Glutamatergic neuron (in vitro differentiated cells): ENCODE measurements at regions not wholly inside any gene's neighbourhood (a gene's known extent, or its start where the extent isn't known, plus 50 kb on each side); places are given as distances from the start of the nearest gene placed in this dataset.

Experiments
- DNase-seq: peaks from one replicate; pipeline ENCODE4 v3.0.0; 2022
- H3K27ac Mint-ChIP-seq: one replicate; pipeline ENCODE4 v1.8.0; 2020; ENCODE audit warnings: mild to moderate bottlenecking, mixed read lengths, inconsistent platforms; ENCODE audit not compliant: unreplicated experiment
- H3K27me3 Mint-ChIP-seq: one replicate; pipeline ENCODE4 v1.8.0; 2020; ENCODE audit warnings: mild to moderate bottlenecking, moderate library complexity, mixed read lengths, inconsistent platforms; ENCODE audit not compliant: unreplicated experiment
- H3K36me3 Mint-ChIP-seq: one replicate; pipeline ENCODE4 v1.8.0; 2020; ENCODE audit warnings: mild to moderate bottlenecking, mixed read lengths, inconsistent platforms; ENCODE audit not compliant: unreplicated experiment
- H3K4me1 Mint-ChIP-seq: one replicate; pipeline ENCODE4 v1.8.0; 2020; ENCODE audit warnings: mild to moderate bottlenecking, low read depth, mixed read lengths, inconsistent platforms; ENCODE audit not compliant: unreplicated experiment
- H3K4me3 Mint-ChIP-seq: one replicate; pipeline ENCODE4 v1.8.0; 2020; ENCODE audit warnings: mild to moderate bottlenecking, mixed read lengths, inconsistent platforms; ENCODE audit not compliant: unreplicated experiment
- H3K9me3 Mint-ChIP-seq: one replicate; pipeline ENCODE4 v1.8.0; 2020; ENCODE audit warnings: mild to moderate bottlenecking, moderate library complexity, mixed read lengths, inconsistent platforms; ENCODE audit not compliant: unreplicated experiment
- TF ChIP-seq, protein P1 (sequence below): fragments of 200-600 bp; sonication (generic); IDR thresholded peaks from one replicate; pipeline ENCODE4 v1.5.0; 2021; ENCODE audit not compliant: partially characterized antibody, unreplicated experiment

GRCh38 chrX:125758819-125759218, 407.3 kb downstream of the DCAF12L2 start:
- H3K27me3 Mint-ChIP-seq: peaks cover 1% of the 10 kb centered on the region

GRCh38 chrX:125762954-125763353, 403.1 kb downstream of the DCAF12L2 start:
- Mint-ChIP-seq H3K27ac (no peak overlapping the region), H3K4me1 (no peaks in the 10 kb centered on the region), H3K4me3 (no peak overlapping the region), H3K36me3 (no peaks in the 10 kb centered on the region), H3K9me3 (peaks cover 5% of the 10 kb centered on the region), H3K27me3 (peaks cover 1% of the 10 kb centered on the region)
- DNase-seq: no peak
- TF ChIP-seq, protein P1, sequence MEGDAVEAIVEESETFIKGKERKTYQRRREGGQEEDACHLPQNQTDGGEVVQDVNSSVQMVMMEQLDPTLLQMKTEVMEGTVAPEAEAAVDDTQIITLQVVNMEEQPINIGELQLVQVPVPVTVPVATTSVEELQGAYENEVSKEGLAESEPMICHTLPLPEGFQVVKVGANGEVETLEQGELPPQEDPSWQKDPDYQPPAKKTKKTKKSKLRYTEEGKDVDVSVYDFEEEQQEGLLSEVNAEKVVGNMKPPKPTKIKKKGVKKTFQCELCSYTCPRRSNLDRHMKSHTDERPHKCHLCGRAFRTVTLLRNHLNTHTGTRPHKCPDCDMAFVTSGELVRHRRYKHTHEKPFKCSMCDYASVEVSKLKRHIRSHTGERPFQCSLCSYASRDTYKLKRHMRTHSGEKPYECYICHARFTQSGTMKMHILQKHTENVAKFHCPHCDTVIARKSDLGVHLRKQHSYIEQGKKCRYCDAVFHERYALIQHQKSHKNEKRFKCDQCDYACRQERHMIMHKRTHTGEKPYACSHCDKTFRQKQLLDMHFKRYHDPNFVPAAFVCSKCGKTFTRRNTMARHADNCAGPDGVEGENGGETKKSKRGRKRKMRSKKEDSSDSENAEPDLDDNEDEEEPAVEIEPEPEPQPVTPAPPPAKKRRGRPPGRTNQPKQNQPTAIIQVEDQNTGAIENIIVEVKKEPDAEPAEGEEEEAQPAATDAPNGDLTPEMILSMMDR: no peak

More at GRCh38 chrX:125758819-125759218, 407.3 kb downstream of the DCAF12L2 start:
- Mint-ChIP-seq H3K36me3 (no peaks in the 10 kb centered on the region), H3K9me3 (peaks cover 2% of the 10 kb centered on the region), H3K4me1 (no peaks in the 10 kb centered on the region), H3K4me3 (no peak overlapping the region), H3K27ac (no peak overlapping the region)
- TF ChIP-seq, protein P1: no peak
- no peak for DNase-seq

DNA sequence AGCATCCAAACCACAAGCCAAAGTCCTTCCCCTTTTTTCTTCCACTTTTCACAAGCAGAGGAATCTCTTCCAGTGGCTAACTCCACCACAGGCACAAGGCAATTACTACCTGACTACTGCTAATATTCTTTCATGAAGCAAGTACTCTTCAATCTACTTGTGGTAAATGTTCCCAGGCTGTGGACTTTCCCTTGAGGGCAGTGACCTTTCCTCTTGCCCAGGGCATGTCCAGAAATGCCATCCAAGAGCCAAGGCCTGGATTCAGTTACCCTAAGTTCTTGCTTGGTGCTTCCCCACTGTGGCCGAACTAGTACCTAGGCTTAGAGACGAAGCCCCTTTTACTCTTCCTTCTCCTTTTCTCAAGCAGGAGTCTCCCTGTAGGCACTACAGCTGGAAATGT, 400.7 kb downstream of the DCAF12L2 start:
- Mint-ChIP-seq H3K27ac (no peak overlapping the region), H3K27me3 (no peaks in the 10 kb centered on the region), H3K36me3 (no peaks in the 10 kb centered on the region), H3K4me3 (no peak overlapping the region), H3K9me3 (peaks cover 5% of the 10 kb centered on the region), H3K4me1 (no peaks in the 10 kb centered on the region)
- TF ChIP-seq, protein P1: no peak
- DNase-seq: no peak

GRCh38 chrX:125769628-125770027, 396.5 kb downstream of the DCAF12L2 start:
- no peaks in the 10 kb centered on the region for H3K4me1 Mint-ChIP-seq
- peaks cover 3% of the 10 kb centered on the region for H3K9me3 Mint-ChIP-seq
- no peak overlapping the region for H3K4me3 Mint-ChIP-seq
- H3K27ac Mint-ChIP-seq: no peak overlapping the region
- no peak for DNase-seq
- H3K27me3 Mint-ChIP-seq: no peaks in the 10 kb centered on the region
- TF ChIP-seq, protein P1: no peak
- no peaks in the 10 kb centered on the region for H3K36me3 Mint-ChIP-seq

GRCh38 chrX:125778261-125778660, 387.8 kb downstream of the DCAF12L2 start:
- Mint-ChIP-seq H3K4me1 (peaks cover 4% of the 10 kb centered on the region), H3K9me3 (no peaks in the 10 kb centered on the region), H3K36me3 (no peaks in the 10 kb centered on the region), H3K27ac (no peak overlapping the region), H3K4me3 (no peak overlapping the region), H3K27me3 (no peaks in the 10 kb centered on the region)
- TF ChIP-seq, protein P1: no peak
- DNase-seq: no peak
